ENCODE measurements at regions not wholly inside any gene's neighbourhood (a gene's known extent, or its start where the extent isn't known, plus 50 kb on each side); places are given as distances from the start of the nearest gene placed in this dataset.
A peak's percentile ranks its signal among the peaks of the same experiment; 100 is the strongest.
"Not testable (repeated sequence)": the region's sequence is repeated elsewhere in the genome, so short reads cannot be mapped to it uniquely, and the experiment has no call there.

GRCh38 chr3:196141052-196141865 lies 59.4 kb upstream of the TFRC start:
- no peak overlapping the region for H3K27ac ChIP-seq (ENCODE audit: insufficient read depth, low read length, poor library complexity, severe bottlenecking)
- no peak overlapping the region for H3K4me3 ChIP-seq (ENCODE audit: low read depth, low read length)
- Mint-ChIP-seq H3K27me3 (no peaks in the 10 kb centered on the region), H3K4me1 (peaks cover 7 to 45% (median 13%) of the 10 kb centered on the region in 4 donors), H3K36me3 (no peaks in the 10 kb centered on the region), H3K4me3 (peak overlapping the region in 2 of 4 donors; percentile 14 to 28), H3K27ac (peak overlapping the region in 1 of 3 donors; percentile 76), H3K9me3 (no peaks in the 10 kb centered on the region)
- peaks cover 18% of the 10 kb centered on the region for H3K4me1 ChIP-seq (ENCODE audit: control insufficient read depth, insufficient read depth, low read length, poor library complexity, severe bottlenecking)
- no peak for ATAC-seq (ENCODE audit: low read depth in 2 of 2)
- no peaks in the 10 kb centered on the region for H3K27me3 ChIP-seq (ENCODE audit: control insufficient read depth, insufficient read depth, low read length)
- no peak for DNase-seq
- no peaks in the 10 kb centered on the region for H3K9me3 ChIP-seq (ENCODE audit: control insufficient read depth in 2 of 2, low read length in 2 of 2)
- H3K36me3 ChIP-seq (ENCODE audit: control insufficient read depth, insufficient read depth, low read length): no peaks in the 10 kb centered on the region

DNA sequence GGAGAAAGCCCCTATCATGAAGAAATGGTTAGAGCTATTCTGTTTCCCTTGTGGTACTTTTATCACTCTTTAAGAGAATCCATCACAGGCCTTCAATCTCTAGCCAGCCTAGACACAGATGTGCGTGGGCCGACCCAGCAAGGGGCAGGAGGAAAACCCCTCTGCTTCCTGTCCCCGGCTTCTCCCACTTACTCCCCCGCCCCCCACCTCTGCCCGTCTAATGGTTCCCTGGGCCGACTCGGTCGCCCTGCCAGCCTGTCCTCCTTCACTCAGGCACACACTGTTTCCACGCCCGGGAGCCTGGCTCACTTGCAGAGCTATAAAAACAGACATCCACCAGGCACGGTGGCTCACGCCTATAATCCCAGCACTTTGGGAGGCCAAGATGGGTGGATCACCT lies 58.3 kb upstream of the TFRC start:
- no peaks in the 10 kb centered on the region for H3K27me3 ChIP-seq (ENCODE audit: control insufficient read depth, insufficient read depth, low read length)
- DNase-seq: no peak
- peak overlapping the region in 1 of 4 donors; percentile 57 for H3K4me3 Mint-ChIP-seq
- H3K4me1 ChIP-seq (ENCODE audit: control insufficient read depth, insufficient read depth, low read length, poor library complexity, severe bottlenecking): peaks cover 18% of the 10 kb centered on the region
- no peaks in the 10 kb centered on the region for H3K36me3 ChIP-seq (ENCODE audit: control insufficient read depth, insufficient read depth, low read length)
- H3K4me1 Mint-ChIP-seq: peaks cover 7 to 45% (median 13%) of the 10 kb centered on the region in 4 donors
- no peaks in the 10 kb centered on the region for H3K36me3 Mint-ChIP-seq
- H3K27ac Mint-ChIP-seq: peak overlapping the region in 2 of 3 donors; percentile 67 to 72
- H3K9me3 ChIP-seq (ENCODE audit: control insufficient read depth in 2 of 2, low read length in 2 of 2): no peaks in the 10 kb centered on the region
- no peaks in the 10 kb centered on the region for H3K27me3 Mint-ChIP-seq
- H3K9me3 Mint-ChIP-seq: no peaks in the 10 kb centered on the region
- H3K4me3 ChIP-seq (ENCODE audit: low read depth, low read length): no peak overlapping the region
- H3K27ac ChIP-seq (ENCODE audit: insufficient read depth, low read length, poor library complexity, severe bottlenecking): no peak overlapping the region
- ATAC-seq (ENCODE audit: low read depth in 2 of 2): no peak

- Mint-ChIP-seq H3K4me3 (no peak overlapping the region), H3K27ac (no peak overlapping the region), H3K36me3 (no peaks in the 10 kb centered on the region), H3K4me1 (peaks cover 0 to 37% (median 9%) of the 10 kb centered on the region in 4 donors), H3K9me3 (no peaks in the 10 kb centered on the region), H3K27me3 (no peaks in the 10 kb centered on the region)
- Histone ChIP-seq H3K36me3 (ENCODE audit: control insufficient read depth, insufficient read depth, low read length) (no peaks in the 10 kb centered on the region), H3K27ac (ENCODE audit: insufficient read depth, low read length, poor library complexity, severe bottlenecking) (no peak overlapping the region), H3K4me1 (ENCODE audit: control insufficient read depth, insufficient read depth, low read length, poor library complexity, severe bottlenecking) (peaks cover 11% of the 10 kb centered on the region), H3K4me3 (ENCODE audit: low read depth, low read length) (no peak overlapping the region), H3K9me3 (ENCODE audit: control insufficient read depth in 2 of 2, low read length in 2 of 2) (no peaks in the 10 kb centered on the region), H3K27me3 (ENCODE audit: control insufficient read depth, insufficient read depth, low read length) (no peaks in the 10 kb centered on the region)
- ATAC-seq (ENCODE audit: low read depth in 2 of 2): no peak
- DNase-seq: no peak
These were observed 57.4 kb upstream of the TFRC start for GRCh38 chr3:196139281-196139680.

- H3K27ac Mint-ChIP-seq: no peak overlapping the region
- no peaks in the 10 kb centered on the region for H3K36me3 Mint-ChIP-seq
- H3K9me3 Mint-ChIP-seq: no peaks in the 10 kb centered on the region
- H3K4me1 Mint-ChIP-seq: peaks cover 0 to 30% (median 6%) of the 10 kb centered on the region in 4 donors
- Histone ChIP-seq H3K9me3 (ENCODE audit: control insufficient read depth in 2 of 2, low read length in 2 of 2) (no peaks in the 10 kb centered on the region), H3K4me1 (ENCODE audit: control insufficient read depth, insufficient read depth, low read length, poor library complexity, severe bottlenecking) (peaks cover 5% of the 10 kb centered on the region), H3K27me3 (ENCODE audit: control insufficient read depth, insufficient read depth, low read length) (no peaks in the 10 kb centered on the region), H3K27ac (ENCODE audit: insufficient read depth, low read length, poor library complexity, severe bottlenecking) (no peak overlapping the region), H3K36me3 (ENCODE audit: control insufficient read depth, insufficient read depth, low read length) (no peaks in the 10 kb centered on the region), H3K4me3 (ENCODE audit: low read depth, low read length) (no peak overlapping the region)
- ATAC-seq (ENCODE audit: low read depth in 2 of 2): no peak
- no peak overlapping the region for H3K4me3 Mint-ChIP-seq
- no peaks in the 10 kb centered on the region for H3K27me3 Mint-ChIP-seq
- no peak for DNase-seq
These were observed 56.8 kb upstream of the TFRC start for GRCh38 chr3:196138482-196139254.

DNA sequence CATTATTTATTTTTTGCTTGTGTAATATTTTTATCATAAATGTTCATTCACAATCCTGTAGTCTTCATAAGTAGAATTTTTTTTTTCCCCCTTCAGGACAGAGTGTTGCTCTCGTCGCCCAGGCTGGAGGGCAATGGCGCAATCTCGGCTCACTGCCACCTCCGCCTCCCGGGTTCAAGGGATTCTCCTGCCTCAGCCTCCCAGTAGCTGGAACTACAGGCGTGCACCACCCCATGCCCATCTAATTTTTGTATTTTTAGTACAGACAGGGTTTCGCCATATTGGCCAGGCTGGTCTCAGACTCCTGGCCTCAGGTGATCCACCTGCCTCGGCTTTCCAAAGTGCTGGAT lies 54.7 kb upstream of the TFRC start:
- Mint-ChIP-seq H3K4me1 (peaks cover 0 to 18% (median 2%) of the 10 kb centered on the region in 4 donors), H3K27ac (peak overlapping the region in 1 of 3 donors; percentile 60)
- H3K36me3 Mint-ChIP-seq: not testable (repeated sequence)

DNA sequence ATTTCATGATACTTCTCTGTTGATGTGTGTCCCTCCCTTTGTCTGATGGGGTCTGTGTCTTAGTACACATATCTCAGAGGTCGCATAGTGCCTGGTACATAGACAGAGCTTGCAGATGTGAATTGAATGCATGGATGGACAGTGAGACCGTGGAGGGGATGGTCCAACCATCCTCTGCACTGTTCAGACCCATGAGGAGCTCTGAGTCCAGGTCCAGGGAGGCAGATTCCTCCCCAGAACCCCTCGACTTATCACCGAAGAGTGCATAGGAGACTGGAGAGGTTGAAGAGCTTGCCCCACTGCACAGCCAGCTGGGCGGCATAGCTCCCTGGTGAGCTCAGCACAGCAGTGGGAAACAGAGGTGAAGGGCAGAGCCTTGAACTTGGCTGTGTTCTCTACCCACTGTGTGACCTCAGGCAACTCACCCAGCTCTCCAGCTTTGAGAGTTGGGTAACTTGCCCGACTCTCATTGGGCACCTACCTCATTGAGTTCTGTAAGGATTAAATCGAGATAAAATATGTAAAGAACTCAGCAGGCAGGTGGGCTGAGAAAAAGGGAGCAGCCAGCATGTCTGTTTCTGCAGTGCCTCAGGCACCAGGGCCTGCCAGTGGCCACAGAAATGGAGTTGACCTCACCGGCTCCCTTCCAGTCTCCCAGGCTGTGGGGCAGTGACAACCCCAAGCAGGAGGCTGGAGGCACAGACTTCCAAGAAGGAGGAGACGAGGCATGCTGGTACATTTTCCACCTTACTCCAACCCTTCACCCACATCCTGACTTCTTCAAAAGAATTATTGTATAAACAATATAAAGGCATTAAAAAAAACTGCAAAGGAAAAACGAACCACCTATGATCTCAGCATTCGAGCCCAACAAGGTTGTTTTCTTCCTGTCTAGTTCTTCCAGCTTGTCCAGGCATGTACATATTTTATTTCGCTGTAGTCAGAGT lies 54.1 kb upstream of the TFRC start:
- no peaks in the 10 kb centered on the region for H3K9me3 Mint-ChIP-seq
- H3K4me1 Mint-ChIP-seq: peaks cover 0 to 15% (median 4%) of the 10 kb centered on the region in 4 donors
- H3K27me3 Mint-ChIP-seq: no peaks in the 10 kb centered on the region
- Histone ChIP-seq H3K27ac (ENCODE audit: insufficient read depth, low read length, poor library complexity, severe bottlenecking) (no peak overlapping the region), H3K27me3 (ENCODE audit: control insufficient read depth, insufficient read depth, low read length) (no peaks in the 10 kb centered on the region), H3K9me3 (ENCODE audit: control insufficient read depth in 2 of 2, low read length in 2 of 2) (no peaks in the 10 kb centered on the region), H3K4me3 (ENCODE audit: low read depth, low read length) (no peak overlapping the region), H3K4me1 (ENCODE audit: control insufficient read depth, insufficient read depth, low read length, poor library complexity, severe bottlenecking) (no peaks in the 10 kb centered on the region), H3K36me3 (ENCODE audit: control insufficient read depth, insufficient read depth, low read length) (no peaks in the 10 kb centered on the region)
- no peak overlapping the region for H3K4me3 Mint-ChIP-seq
- ATAC-seq (ENCODE audit: low read depth in 2 of 2): no peak
- H3K27ac Mint-ChIP-seq: peak overlapping the region in 1 of 3 donors; percentile 42
- no peak for DNase-seq
- H3K36me3 Mint-ChIP-seq: no peaks in the 10 kb centered on the region

More for the DNA sequence above, 54.7 kb upstream of the TFRC start:
- H3K27me3 Mint-ChIP-seq; H3K9me3 ChIP-seq (ENCODE audit: control insufficient read depth in 2 of 2, low read length in 2 of 2); DNase-seq; H3K4me3 ChIP-seq (ENCODE audit: low read depth, low read length); H3K36me3 ChIP-seq (ENCODE audit: control insufficient read depth, insufficient read depth, low read length); H3K9me3 Mint-ChIP-seq; H3K27ac ChIP-seq (ENCODE audit: insufficient read depth, low read length, poor library complexity, severe bottlenecking); H3K4me1 ChIP-seq (ENCODE audit: control insufficient read depth, insufficient read depth, low read length, poor library complexity, severe bottlenecking); H3K27me3 ChIP-seq (ENCODE audit: control insufficient read depth, insufficient read depth, low read length); H3K4me3 Mint-ChIP-seq; ATAC-seq (ENCODE audit: low read depth in 2 of 2): not testable (repeated sequence)

GRCh38 chr3:196134691-196135090 lies 52.8 kb upstream of the TFRC start:
- H3K4me3 ChIP-seq (ENCODE audit: low read depth, low read length): no peak overlapping the region
- Mint-ChIP-seq H3K4me1 (peaks cover 0 to 13% (median 5%) of the 10 kb centered on the region in 4 donors), H3K27ac (no peak overlapping the region), H3K9me3 (no peaks in the 10 kb centered on the region), H3K27me3 (no peaks in the 10 kb centered on the region), H3K4me3 (no peak overlapping the region), H3K36me3 (no peaks in the 10 kb centered on the region)
- ATAC-seq (ENCODE audit: low read depth in 2 of 2): no peak
- no peaks in the 10 kb centered on the region for H3K36me3 ChIP-seq (ENCODE audit: control insufficient read depth, insufficient read depth, low read length)
- no peaks in the 10 kb centered on the region for H3K4me1 ChIP-seq (ENCODE audit: control insufficient read depth, insufficient read depth, low read length, poor library complexity, severe bottlenecking)
- no peaks in the 10 kb centered on the region for H3K9me3 ChIP-seq (ENCODE audit: control insufficient read depth in 2 of 2, low read length in 2 of 2)
- no peaks in the 10 kb centered on the region for H3K27me3 ChIP-seq (ENCODE audit: control insufficient read depth, insufficient read depth, low read length)
- no peak overlapping the region for H3K27ac ChIP-seq (ENCODE audit: insufficient read depth, low read length, poor library complexity, severe bottlenecking)
- no peak for DNase-seq
